Fibroblast of lung (primary cell): ENCODE measurements at regions not wholly inside any gene's neighbourhood (a gene's known extent, or its start where the extent isn't known, plus 50 kb on each side); places are given as distances from the start of the nearest gene placed in this dataset.

Source experiments
- DNase-seq, 2 donors: peaks; one replicate each; pipeline versions ENCODE4 v3.0.0 to v3.0.0-alpha.2; 2010; ENCODE audit warnings: low read depth in 2 of 2
- H2AFZ ChIP-seq: 2 replicates; pipeline ENCODE4 v1.5.1; 2012; ENCODE audit warnings: low read length, control low read depth, inconsistent platforms
- H3K27ac ChIP-seq: 2 replicates; pipeline ENCODE4 v1.5.1; 2011; ENCODE audit warnings: low read length, control low read depth; ENCODE audit not compliant: insufficient read depth
- H3K27me3 ChIP-seq: 2 replicates; pipeline ENCODE4 v1.5.1; 2011; ENCODE audit warnings: mild to moderate bottlenecking, low read length; ENCODE audit not compliant: control insufficient read depth, insufficient read depth
- H3K36me3 ChIP-seq: 2 replicates; pipeline ENCODE4 v1.5.1; 2011; ENCODE audit warnings: low read length; ENCODE audit not compliant: control insufficient read depth, insufficient read depth
- H3K4me1 ChIP-seq: 2 replicates; pipeline ENCODE4 v1.5.1; 2011; ENCODE audit warnings: low read length; ENCODE audit not compliant: control insufficient read depth, insufficient read depth; ENCODE audit errors: extremely low read depth
- H3K4me2 ChIP-seq: 2 replicates; pipeline ENCODE4 v1.5.1; 2011; ENCODE audit warnings: low read length, control low read depth; ENCODE audit not compliant: insufficient read depth; ENCODE audit errors: extremely low read depth
- H3K4me3 ChIP-seq, 4 experiments: fragments of 200-600 bp in 1 of 4; sonication (generic) in 1 of 4; replicated peaks in 1 of 4; 2 replicates each; pipeline ENCODE4 v1.5.1; 2011 to 2016; ENCODE audit warnings: low read length in 4 of 4, low read depth in 3 of 4, mild to moderate bottlenecking in 3 of 4, control low read depth in 2 of 4, inconsistent platforms in 1 of 4, mixed read lengths in 1 of 4; ENCODE audit not compliant: insufficient read depth in 1 of 4; ENCODE audit errors: control extremely low read depth in 1 of 4
- H3K79me2 ChIP-seq: 2 replicates; pipeline ENCODE4 v1.5.1; 2012; ENCODE audit warnings: mild to moderate bottlenecking, low read length, inconsistent platforms; ENCODE audit not compliant: control insufficient read depth, insufficient read depth
- H3K9ac ChIP-seq: 2 replicates; pipeline ENCODE4 v1.5.1; 2011; ENCODE audit warnings: mild to moderate bottlenecking, low read length, control low read depth; ENCODE audit not compliant: insufficient read depth
- H3K9me3 ChIP-seq: 2 replicates; pipeline ENCODE4 v1.5.1; 2012; ENCODE audit warnings: low read depth, low read length; ENCODE audit not compliant: control insufficient read depth, insufficient read depth
- H4K20me1 ChIP-seq: 2 replicates; pipeline ENCODE4 v1.5.1; 2011; ENCODE audit warnings: low read length; ENCODE audit not compliant: control insufficient read depth, insufficient read depth; ENCODE audit errors: extremely low read depth
- CTCF ChIP-seq, 2 donors: IDR thresholded peaks in 1 of 2; conservative IDR thresholded peaks in 1 of 2; 1 replicate in 1 of 2; 2 replicates in 1 of 2; pipeline ENCODE4 v1.5.1; 2011 to 2012; ENCODE audit warnings: low read length in 2 of 2, control low read depth in 1 of 2, inconsistent platforms in 1 of 2, low read depth in 1 of 2, mild to moderate bottlenecking in 1 of 2
- EZH2 ChIP-seq: IDR thresholded peaks from 2 replicates; pipeline ENCODE4 v1.5.1; 2012; ENCODE audit warnings: low read length, control low read depth, mild to moderate bottlenecking; ENCODE audit errors: missing control alignments

- no peaks in the 10 kb centered on the region for H4K20me1 ChIP-seq
- TF ChIP-seq EZH2 (no peak), CTCF (conservative IDR thresholded peaks at IDR 0.05 in 1 of 2, IDR thresholded peaks at IDR 0.05 in 1 of 2; ENCODE audit: low read depth in 1 of 2, low read length in 2 of 2) (no peak)
- no peaks in the 10 kb centered on the region for H3K9me3 ChIP-seq
- no peak overlapping the region for H3K4me3 ChIP-seq
- H3K36me3 ChIP-seq, result no peaks in the 10 kb centered on the region
- H3K27ac ChIP-seq, result no peak overlapping the region
- DNase-seq, result peak; percentile 62 to 91
- no peaks in the 10 kb centered on the region for H3K27me3 ChIP-seq
- H2AFZ ChIP-seq, result no peak overlapping the region
- H3K4me2 ChIP-seq, result no peak overlapping the region
- peaks cover 8% of the 10 kb centered on the region for H3K4me1 ChIP-seq
- no peaks in the 10 kb centered on the region for H3K79me2 ChIP-seq
- no peak overlapping the region for H3K9ac ChIP-seq
Measured at GRCh38 chr18:24656551-24657443, 196.4 kb downstream of the HRH4 start.

- H3K79me2 ChIP-seq, result no peaks in the 10 kb centered on the region
- peaks cover 8% of the 10 kb centered on the region for H3K4me1 ChIP-seq
- TF ChIP-seq EZH2 (no peak), CTCF (conservative IDR thresholded peaks at IDR 0.05 in 1 of 2, IDR thresholded peaks at IDR 0.05 in 1 of 2; ENCODE audit: low read depth in 1 of 2, low read length in 2 of 2) (no peak)
- peak overlapping the region; percentile 26 for H3K4me2 ChIP-seq
- peak in 1 of 2 donors; percentile 7 for DNase-seq
- no peak overlapping the region for H3K27ac ChIP-seq
- no peak overlapping the region for H3K4me3 ChIP-seq
- no peak overlapping the region for H3K9ac ChIP-seq
- no peaks in the 10 kb centered on the region for H4K20me1 ChIP-seq
- H3K36me3 ChIP-seq, result no peaks in the 10 kb centered on the region
- H3K9me3 ChIP-seq, result no peaks in the 10 kb centered on the region
- H2AFZ ChIP-seq, result peak overlapping the region; percentile 49
- no peaks in the 10 kb centered on the region for H3K27me3 ChIP-seq
Measured at GRCh38 chr18:24657444-24657842, 197.0 kb downstream of the HRH4 start.

GRCh38 chr18:24658302-24658701 is 197.9 kb downstream of the HRH4 start:
- no peaks in the 10 kb centered on the region for H3K79me2 ChIP-seq
- no peak for DNase-seq
- H2AFZ ChIP-seq, result no peak overlapping the region
- no peak overlapping the region for H3K4me2 ChIP-seq
- H3K9me3 ChIP-seq, result no peaks in the 10 kb centered on the region
- H3K4me1 ChIP-seq, result peaks cover 8% of the 10 kb centered on the region
- H3K36me3 ChIP-seq, result no peaks in the 10 kb centered on the region
- TF ChIP-seq CTCF (conservative IDR thresholded peaks at IDR 0.05 in 1 of 2, IDR thresholded peaks at IDR 0.05 in 1 of 2; ENCODE audit: low read depth in 1 of 2, low read length in 2 of 2) (no peak), EZH2 (no peak)
- no peaks in the 10 kb centered on the region for H3K27me3 ChIP-seq
- H4K20me1 ChIP-seq, result no peaks in the 10 kb centered on the region
- no peak overlapping the region for H3K27ac ChIP-seq
- no peak overlapping the region for H3K4me3 ChIP-seq
- no peak overlapping the region for H3K9ac ChIP-seq
